Inflammatory macrophage (primary cell): ENCODE measurements at regions not wholly inside any gene's neighbourhood (a gene's known extent, or its start where the extent isn't known, plus 50 kb on each side); places are given as distances from the start of the nearest gene placed in this dataset.

Source experiments
- DNase-seq, 2 donors: peaks; one replicate each; pipeline ENCODE4 v3.0.0-alpha.2; 2020 to 2022

DNA sequence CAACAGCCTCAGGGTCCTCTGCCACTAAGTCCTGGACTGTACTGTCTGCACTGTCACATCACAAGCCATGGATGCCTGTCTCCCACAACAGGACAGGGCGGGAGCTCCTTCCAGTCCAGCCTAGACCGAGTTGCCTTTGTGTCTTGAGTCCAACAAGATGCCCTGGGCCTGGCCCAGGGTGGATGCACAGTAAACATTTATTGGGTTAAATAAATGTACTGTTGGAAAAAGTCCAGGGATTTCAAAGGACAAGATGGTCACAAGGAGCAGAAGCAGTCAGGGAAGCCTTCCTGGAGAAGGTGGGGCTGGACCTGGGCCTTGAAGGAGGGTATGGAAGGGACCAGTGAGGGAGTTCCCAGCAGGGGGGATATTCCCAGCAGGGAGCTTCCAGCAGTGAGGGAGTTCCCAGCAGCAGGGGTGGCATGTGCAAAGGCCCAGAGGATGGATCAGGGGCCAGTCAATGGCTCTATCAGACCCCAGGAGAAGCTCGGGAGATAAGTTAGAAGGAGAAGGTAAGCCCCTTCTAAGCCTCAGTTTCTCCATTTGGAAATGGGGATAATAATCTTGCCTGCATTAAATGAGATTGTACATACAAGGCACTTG, 72.7 kb upstream of the NEURL1B start:
- no peak for DNase-seq

DNA sequence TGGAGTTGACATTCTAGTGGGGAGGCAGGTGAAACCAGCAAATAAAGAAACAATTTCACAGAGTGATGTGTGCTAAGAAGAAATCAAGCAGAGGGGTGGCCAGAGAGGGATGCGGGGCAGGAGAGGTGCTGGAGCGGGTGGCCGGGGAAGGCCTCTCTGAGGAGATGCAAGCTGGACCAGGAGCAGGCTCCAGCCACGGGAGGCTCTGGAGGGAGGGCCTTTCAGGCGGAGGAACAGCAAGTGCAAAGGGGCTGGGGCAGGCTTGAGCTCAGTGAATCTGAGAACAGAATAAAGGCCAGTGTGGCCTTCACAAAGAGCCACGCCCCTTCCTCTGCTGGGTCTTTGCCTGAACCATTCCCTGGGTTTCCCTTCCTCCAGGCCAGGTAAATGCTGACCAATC, 73.2 kb upstream of the NEURL1B start:
- no peak for DNase-seq

DNA sequence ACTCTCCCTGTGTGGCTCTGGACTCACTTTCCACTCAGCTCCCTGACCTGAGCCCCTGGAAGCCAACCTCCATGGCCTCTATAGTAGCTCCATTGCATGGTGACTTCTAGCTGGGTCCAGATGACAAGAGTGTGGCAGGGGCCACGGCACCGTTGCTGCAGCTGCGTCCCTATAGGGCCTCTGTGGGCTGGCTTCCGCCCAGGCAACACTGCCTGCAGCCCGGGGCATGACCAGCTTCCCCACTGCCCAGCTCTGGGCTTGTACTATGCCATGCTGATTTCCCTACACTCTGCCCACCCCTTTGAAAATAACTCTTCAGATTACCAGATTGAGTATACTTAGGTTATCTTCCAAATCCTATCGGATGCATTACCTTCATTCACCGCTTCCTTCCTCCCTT, 73.8 kb upstream of the NEURL1B start:
- no peak for DNase-seq

DNA sequence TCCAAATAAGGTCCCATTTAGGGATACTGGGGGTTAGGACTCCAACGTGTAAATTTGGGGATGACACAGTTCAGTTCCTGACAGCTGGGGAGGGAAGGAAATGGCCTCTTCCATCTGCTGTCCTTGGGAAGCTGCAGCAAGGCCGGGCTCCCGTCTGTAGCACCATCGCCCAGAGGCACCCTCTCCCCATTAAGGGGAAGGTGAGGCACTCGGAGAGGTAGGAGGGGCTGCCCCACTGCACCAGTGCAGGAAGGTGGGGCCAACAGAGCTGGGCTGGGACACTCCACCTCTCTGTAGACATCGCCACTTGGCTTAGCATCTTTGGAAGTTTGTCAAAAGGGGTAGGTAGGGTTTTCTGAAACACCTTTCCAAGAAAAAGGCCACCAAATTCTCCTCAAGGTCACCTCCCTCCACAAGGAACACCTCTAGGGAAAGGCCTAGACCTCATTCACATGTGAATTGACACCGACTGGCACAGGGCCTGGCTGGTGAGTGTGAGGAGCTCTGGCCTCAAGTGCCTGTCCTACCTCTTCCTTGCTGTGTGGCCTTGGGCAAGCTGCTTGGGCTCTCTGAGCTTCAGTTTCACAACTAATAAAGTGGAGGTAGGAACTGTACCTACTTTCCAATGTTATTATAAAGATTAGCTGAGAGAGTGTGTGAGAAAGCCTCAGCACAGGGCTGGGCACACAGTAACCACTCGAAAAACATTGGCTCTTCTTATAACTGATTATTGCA, 75.0 kb upstream of the NEURL1B start:
- DNase-seq, result no peak

DNA sequence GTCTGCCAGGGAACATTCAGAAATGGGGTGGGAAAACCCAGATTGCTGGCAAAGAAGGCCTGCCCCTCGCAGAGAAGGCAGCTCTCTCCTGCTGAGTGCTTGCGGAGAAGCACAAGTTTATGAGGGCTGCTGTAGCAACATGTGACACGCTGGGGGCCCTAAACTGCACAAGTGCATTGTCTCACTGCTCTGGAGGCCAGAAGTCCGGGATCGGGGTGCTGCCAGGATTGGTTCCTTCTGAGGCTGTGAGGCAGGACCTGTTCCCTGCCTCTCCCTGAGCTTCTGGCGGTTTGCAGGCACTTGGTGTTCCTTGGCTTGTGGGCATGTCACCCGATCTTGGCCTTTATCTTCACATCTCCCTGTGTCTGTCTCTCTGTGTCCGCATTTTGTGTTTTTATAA, 75.6 kb upstream of the NEURL1B start:
- no peak for DNase-seq

DNA sequence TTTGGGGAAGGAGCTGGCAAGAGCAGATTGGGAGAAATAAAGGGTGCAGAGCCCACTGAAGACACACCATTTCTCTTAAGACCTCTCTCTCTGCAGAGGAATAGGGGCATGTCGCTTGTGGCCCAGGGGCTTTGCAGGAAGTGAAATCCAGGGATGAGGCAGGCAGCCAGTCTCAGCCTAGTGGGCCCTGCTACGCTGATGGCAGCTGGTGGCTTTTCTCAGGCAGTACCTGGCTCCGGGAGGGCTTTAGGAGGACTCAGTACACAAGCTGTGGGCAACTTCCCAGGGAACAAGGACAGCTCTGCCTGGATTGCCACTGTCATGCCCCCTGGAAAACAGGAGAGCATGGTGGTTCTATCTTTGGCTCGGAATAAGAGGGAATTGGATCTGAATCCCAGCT, 76.2 kb upstream of the NEURL1B start:
- no peak for DNase-seq

DNA sequence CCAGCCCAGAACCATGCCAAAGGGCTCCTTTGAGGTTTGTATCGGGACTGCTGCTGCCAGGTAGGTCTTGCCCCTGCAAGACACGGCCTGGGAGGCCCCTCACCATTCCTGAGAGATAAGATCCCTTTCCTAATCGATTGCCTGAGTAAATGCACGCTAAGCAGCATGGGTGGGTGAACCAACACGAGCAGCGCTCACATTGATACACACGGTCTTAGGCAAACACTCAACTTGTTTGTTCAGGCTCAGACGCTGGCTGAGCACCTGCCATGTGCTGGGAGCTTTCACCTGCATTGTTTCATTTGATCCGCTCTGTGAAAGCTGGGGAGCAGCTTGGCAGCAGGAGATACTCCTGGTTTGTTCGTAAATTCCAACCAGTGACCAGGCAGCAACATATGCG, 76.9 kb upstream of the NEURL1B start:
- no peak for DNase-seq

DNA sequence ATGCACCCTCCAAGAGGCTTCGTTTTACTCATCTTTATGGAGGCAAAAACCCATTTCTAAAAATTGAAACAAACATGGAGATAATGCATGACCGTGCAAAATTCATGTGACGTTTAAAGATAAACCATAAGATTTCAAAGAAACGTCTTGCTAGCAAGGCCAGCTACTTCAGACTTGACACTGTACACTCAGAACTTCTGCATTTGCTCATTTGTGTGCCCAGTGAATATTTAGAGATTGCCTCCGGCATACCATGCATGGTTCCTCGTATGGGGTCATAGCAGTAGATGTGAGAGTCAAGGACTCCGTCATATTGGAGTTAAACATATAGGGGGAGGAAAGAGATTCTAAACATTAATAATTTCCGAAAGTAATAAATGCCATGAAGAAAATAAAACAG, 78.6 kb upstream of the NEURL1B start:
- no peak for DNase-seq

DNA sequence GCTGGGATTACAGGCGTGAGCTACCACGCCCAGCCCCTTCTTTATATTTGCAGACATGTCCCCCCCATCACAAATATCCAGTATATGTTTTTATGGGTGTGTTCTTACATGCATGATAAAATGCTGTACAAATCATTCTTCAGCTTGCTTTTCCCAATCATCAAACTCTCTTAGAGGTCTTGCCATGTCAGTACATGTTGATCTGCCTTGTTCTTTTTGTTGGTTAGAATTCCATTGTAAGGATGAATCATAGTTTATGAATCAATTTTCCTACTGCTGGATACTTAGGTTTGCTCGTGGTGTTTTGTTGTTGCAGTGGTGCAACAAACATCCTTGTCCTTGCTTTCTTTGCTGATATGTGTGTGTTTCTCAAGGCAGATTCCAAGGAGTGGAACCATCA, 79.9 kb upstream of the NEURL1B start:
- DNase-seq, result no peak

DNA sequence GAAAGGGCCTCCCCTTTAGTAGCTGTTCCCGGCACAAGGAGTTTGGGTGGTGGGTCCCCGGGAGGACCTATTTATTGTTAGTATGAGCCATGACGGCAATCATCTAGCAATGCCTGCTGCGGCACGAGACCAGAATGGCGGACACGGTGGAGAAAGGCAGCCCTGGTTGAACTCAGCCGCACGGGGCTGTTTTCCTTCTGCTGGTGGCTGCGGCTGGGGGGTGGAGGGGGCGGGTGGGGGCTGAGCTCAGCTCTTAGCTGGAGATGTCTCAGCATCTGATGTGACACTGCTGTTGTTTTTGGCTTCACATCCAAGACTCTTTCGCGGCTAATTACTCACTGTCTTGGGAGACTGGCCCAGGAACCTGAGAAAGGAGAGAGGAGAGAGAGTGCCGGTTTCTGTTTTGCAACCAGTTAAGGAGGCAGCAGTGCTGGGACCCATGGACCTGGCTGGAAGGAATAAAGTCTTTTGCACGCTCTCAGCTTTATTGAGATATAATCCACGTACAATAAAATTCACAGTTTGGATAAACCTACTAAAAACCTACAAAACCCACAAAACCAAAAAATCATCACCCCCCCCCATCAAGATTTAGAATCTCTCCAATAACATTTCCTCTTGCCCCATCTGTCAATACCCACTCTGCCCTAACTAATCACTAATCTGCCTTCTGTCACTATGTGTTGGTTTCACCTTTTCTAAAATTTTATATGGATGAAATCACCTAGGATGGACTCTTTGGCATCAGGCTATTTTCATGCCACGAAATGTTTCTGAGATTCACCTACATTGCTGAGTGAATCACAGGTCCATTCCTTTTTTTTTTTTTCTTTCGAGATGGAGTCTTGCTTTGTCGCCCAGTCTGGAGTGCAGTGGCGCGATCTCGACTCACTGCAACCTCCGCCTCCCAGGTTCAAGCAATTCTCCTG, 81.8 kb upstream of the NEURL1B start:
- DNase-seq, result no peak

DNA sequence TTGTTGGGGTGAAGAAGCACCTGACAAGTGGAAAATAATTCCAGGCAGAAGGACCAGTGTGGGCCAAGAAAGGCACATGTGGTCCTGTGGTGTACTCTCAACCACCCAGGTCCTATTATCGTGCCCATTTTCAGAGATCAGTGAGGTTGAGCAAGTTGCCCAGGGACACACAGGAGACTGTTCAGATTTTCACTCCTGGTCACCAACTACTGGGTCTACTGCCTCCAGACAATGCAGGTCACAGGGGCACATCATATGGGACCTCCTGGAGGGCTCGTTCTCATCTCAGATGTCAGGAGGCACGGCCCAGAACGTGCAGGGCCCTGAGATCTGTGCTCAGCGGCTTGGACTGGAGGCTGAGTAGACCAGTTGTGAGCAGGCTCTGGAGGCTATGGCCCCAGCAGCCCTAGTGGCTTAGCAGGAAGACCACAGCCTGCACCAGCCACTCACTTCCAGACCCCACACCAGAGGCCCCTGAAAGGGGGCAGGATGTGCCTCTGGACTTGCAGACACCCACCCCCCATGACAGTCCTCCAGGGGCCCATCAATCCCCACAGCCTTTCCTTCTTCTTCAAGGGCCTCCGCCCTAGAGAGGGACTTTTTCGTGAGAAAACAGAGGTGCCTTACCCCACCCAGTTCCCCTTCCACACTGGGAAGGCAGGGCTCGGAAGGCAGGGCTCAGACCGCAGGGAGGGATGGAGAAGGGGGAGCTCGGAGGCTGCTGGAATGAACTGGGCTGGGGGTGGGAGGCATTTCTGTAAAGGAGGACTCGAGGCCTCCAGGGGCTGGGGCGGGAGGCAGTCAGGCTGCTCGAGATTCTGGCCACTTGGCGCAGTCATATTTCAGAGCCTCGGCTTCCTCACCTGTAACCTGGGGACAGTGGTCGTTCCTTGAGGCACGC, 82.7 kb upstream of the NEURL1B start:
- no peak for DNase-seq

DNA sequence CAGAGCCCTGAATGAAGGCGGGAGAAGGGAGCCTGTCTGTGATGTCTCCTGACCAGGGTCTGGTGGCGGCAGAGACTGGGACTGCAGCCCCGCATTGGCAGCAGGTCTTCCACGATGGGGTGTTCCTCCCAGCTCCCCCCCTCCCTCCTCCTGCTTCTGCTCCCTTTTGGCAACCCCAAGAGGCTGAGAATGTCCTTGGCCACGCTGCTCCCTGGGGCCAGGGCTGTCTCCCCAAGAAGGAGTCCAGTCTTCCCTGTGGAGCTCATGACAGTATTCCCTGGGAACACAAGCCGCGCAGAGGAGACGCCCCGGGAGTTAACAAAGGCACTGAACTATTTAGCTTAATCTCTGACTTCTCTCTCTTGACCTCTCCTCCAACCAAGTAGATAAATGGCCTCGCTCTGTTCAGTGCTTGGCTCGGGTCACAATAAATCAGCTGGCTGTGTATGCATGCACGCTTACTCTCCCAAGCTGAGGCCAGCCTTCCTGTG, 84.0 kb upstream of the NEURL1B start:
- no peak for DNase-seq

DNA sequence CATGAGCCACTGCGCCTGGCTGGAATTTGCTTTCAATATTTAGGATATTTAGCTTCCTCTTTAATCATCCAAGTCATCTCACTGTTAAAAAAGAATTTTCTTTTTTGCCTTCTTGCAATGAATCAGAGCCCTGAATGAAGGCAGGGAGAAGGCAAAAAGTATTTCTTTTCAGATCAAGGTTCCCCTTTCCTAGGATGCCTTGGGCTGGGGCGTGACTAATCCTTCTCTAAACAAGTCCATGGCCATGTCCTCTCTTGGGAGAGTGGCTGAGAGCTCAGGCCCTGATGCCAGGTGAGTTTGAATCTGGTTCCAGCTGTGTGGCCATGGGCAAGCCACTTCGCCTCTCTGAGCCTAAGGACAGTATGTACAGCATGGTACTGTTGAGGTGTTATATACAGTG, 84.8 kb upstream of the NEURL1B start:
- no peak for DNase-seq

DNA sequence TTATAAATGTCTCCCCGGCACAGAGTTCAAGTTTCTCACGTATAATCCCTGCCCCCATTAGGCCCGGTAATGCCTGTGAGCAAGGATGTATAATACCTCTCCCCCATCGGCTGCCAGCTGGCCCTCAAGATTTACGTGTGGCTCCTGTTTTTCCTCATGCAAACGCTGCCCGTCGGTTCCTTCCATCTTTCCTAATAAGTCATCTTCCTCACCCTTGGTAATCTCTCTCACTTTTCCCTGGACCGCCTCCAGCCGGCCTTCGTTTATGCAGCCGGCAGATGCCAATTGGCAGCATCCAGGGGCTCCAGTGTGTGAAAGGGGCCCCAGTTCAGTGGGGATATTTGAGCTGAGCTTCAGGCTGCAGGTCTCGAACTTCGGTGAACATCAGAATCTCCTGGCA, 86.5 kb upstream of the NEURL1B start:
- DNase-seq, result no peak

DNA sequence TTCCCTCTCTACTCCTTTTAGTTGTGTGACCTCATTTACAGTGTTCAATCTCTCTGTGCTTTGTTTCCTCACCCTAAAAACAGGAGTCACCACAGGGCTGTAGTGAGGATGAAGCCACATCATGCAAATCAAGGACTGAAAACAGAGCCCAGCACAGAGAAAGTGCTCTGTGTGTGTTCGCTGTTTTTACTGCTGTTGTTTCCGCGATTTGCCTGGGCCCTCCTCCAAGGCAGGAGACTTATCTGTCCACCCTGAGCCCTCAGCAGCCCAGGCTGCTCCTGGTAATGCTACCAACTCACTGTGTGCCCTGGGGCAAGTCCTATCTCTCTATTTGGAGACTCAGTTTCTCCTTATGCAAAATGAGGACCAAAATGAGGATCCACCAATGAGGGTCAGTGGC, 87.2 kb upstream of the NEURL1B start:
- DNase-seq, result no peak

DNA sequence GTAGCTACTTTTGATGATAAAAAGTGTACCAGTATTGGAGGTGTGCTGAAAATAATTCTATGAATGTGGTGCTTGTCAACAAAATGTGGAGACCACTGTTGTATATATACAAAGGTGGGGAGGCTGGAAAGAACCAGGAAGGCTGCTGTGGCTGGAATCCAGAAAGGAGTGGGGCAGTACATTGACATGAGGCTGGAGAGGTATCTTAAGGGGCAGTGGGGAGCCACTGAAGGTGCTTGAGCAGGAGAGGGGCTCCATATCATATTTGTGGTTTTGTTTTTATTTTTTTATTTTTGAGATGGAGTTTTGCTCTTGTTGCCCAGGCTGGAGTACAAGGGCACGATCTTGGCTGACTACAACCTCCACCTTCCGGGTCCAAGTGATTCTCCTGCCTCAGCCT, 87.9 kb upstream of the NEURL1B start:
- no peak for DNase-seq

DNA sequence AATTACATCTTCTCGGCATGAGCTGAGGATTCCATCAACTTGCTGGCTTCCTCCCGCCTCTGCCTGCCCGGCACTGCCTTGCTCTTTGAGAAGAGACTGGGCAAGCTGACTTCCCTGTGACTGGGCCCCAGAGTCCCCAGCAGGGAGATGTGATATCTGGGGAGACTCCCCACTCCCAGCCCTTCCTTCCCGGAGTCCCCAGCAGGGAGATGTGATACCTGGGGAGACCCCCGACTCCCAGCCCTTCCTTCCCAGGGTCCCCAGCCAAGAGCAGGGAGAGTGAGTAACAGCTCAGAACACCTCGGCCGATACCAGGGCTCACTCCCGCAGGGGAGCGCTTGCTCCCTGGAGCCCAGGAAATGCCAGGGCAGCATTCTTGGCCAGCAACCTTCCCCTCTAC, 90.1 kb upstream of the NEURL1B start:
- no peak for DNase-seq

DNA sequence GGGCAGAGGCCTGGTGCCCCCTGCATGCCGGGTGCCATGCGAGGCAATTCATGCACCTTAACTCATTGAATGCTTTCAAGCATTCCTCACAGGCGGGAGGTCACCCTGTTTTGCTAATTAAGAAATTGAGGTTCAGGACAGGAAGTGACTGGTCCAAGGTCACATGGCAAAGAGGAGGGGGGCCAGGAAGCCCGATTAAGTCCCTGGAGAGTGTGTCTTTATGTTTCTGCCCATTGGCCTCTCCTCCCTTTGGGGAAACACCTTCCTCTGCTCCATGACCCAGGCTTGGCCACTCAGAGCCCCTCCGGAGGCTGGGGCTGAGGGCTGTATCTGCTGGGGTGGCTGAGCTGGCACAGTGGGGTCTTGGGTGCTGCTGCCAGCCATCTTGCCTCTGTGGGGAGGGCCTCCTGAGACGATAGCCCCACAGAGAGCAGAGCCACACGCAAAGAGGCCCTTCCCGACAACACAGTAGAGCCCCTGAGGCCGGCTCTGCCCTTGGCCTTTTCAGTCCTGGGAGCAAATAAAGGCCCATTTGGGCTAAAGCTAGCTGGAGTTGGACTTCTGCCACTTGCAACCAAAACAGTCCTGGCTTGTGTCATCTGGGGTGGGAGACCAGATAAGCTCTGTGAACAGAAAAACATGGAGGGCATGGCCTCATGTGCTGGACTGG, 90.8 kb upstream of the NEURL1B start:
- DNase-seq, result peak in 1 of 2 donors; percentile 3

DNA sequence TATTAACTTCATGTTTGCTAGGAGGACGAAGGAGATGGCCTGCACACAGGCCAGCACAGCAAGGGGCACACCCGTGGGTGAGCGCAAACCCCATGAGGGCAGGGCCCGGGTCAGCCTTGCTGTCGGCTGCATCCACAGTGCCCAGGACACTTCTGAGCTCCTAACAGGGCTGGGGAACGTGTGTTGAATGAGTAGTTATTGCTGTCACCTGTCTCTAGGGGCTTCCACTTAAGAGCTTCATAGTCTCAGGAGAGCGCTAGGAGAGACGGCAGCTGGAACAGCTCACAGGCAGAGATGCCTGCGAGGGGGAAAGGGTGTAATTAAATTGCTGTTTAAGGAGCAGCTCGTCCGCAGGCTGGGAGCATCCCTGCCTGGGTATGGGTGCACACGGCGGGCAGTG, 91.4 kb upstream of the NEURL1B start:
- DNase-seq, result no peak

DNA sequence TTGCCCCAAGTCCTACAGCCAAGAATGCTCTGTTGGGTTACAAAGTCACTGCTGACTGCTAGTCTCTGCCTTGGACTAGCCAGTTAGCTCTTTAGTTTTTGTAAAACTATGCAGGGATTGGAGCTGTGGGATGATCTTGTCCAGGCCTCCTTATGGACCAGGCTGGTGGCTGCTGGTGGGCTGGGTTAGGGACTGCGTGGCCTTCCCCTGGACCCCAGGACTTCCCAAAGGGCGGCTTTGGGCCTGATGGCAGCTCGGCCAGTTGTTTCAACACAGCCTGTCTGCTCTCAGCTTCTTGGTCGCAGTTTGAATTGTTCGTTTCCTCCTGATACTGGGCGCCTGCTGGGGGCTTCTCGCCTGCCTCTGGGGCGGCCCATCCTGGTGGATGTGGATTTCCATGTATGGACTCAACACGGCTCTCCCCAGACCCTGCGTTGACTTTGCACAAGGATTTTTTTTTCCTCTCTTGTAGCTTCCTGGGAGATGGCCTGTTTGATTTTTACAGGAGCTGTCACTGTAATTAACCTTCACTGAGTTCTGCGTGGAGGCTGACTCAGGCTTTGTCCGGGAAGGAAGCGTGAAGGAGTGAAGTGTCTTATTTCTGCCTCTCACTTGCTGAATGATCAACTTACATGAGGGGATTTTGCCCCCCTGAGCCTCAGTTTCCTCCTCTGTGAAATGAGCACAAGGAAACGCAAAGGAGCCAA, 91.9 kb upstream of the NEURL1B start:
- no peak for DNase-seq

DNA sequence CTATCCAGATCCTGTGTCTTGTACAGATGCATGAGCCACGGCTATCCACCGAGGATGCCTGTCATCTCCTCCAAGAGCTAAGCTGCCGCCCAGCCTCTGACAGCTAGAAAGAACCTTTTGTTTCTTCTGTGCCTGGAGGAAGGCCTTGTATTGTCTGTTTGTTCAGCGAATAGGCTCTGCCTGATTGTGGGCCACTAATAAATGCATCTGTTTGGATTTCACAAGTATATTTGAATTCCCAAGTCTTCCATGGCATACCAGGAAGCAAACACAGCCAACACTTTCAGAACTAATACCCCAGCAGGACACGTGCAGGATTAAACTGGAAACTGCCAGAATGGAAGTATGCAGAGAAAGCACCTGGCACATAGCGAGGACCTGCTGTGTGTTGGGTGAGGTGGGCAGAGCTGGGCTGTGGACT, 92.7 kb upstream of the NEURL1B start:
- DNase-seq, result no peak
